ENCODE measurements at regions not wholly inside any gene's neighbourhood (a gene's known extent, or its start where the extent isn't known, plus 50 kb on each side); places are given as distances from the start of the nearest gene placed in this dataset.

DNA sequence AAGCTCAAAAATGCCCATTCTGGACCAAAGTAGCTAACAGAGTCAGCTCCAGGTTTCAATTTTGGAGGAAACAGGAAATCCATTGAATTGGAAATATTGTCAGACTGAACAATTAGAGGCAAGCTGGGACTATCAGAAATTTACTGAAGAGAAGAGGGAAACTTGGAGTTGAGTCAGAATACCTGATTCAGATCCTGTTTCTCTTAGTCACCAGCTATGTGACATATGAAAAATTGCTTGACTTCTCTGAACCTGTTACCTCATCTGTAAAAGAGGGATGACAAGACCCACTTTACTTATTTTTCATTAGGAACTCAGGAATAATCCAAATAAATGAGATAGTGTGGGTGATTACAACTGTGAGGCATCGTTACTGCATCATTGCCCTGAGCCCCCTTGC, 148.9 kb upstream of the CADM1 start:
- TF ChIP-seq, protein P1, sequence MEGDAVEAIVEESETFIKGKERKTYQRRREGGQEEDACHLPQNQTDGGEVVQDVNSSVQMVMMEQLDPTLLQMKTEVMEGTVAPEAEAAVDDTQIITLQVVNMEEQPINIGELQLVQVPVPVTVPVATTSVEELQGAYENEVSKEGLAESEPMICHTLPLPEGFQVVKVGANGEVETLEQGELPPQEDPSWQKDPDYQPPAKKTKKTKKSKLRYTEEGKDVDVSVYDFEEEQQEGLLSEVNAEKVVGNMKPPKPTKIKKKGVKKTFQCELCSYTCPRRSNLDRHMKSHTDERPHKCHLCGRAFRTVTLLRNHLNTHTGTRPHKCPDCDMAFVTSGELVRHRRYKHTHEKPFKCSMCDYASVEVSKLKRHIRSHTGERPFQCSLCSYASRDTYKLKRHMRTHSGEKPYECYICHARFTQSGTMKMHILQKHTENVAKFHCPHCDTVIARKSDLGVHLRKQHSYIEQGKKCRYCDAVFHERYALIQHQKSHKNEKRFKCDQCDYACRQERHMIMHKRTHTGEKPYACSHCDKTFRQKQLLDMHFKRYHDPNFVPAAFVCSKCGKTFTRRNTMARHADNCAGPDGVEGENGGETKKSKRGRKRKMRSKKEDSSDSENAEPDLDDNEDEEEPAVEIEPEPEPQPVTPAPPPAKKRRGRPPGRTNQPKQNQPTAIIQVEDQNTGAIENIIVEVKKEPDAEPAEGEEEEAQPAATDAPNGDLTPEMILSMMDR (IDR thresholded peaks at IDR 0.05): no peak
- TF ChIP-seq POLR2A (IDR thresholded peaks at IDR 0.05): no peak
